ENCODE measurements at regions not wholly inside any gene's neighbourhood (a gene's known extent, or its start where the extent isn't known, plus 50 kb on each side); places are given as distances from the start of the nearest gene placed in this dataset.

DNA sequence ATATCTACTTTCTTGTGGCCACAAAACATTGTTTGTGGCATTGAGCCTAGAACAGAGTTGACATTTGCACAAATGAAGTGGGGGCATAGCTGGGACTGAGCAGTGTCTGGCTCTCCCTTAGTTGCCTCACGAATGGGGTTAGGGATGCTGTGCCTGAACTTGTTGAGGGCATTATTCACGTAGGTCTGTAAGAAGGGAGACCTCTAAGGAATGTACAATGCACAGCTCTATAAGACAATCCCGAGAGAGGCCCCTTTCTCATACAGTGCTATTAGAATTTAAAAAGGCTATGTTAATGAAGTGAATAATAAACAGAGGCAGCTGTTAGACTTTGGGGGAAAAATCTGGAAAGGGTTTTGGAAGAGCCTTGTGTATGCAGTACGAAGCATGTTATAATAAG is 118.4 kb upstream of the DEPDC1 start:
- TF ChIP-seq, protein P1, sequence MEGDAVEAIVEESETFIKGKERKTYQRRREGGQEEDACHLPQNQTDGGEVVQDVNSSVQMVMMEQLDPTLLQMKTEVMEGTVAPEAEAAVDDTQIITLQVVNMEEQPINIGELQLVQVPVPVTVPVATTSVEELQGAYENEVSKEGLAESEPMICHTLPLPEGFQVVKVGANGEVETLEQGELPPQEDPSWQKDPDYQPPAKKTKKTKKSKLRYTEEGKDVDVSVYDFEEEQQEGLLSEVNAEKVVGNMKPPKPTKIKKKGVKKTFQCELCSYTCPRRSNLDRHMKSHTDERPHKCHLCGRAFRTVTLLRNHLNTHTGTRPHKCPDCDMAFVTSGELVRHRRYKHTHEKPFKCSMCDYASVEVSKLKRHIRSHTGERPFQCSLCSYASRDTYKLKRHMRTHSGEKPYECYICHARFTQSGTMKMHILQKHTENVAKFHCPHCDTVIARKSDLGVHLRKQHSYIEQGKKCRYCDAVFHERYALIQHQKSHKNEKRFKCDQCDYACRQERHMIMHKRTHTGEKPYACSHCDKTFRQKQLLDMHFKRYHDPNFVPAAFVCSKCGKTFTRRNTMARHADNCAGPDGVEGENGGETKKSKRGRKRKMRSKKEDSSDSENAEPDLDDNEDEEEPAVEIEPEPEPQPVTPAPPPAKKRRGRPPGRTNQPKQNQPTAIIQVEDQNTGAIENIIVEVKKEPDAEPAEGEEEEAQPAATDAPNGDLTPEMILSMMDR (IDR thresholded peaks at IDR 0.05; ENCODE audit: poor library complexity, severe bottlenecking), result no peak
- TF ChIP-seq POLR2AphosphoS5 (IDR thresholded peaks at IDR 0.05), result no peak
- no peak for TF ChIP-seq EZH2 (IDR thresholded peaks at IDR 0.05; ENCODE audit: borderline replicate concordance, insufficient read depth, low read length, poor library complexity, severe bottlenecking)
- TF ChIP-seq SMC3 (conservative IDR thresholded peaks at IDR 0.05; ENCODE audit: poor library complexity), result no peak
